PC-9 (cell line): ENCODE measurements at regions not wholly inside any gene's neighbourhood (a gene's known extent, or its start where the extent isn't known, plus 50 kb on each side); places are given as distances from the start of the nearest gene placed in this dataset.

Source experiments
- BruUV-seq: library from RNA; stranded (reverse); fragments of 400-500 nt; replicated peaks from 2 replicates; lab custom pipeline; 2021; lab: Mats Ljungman, UMichigan
- CTCF ChIA-PET: fragments of 300-600 bp; sonication (Branson Sonifier 250); formaldehyde crosslinking; loops from one replicate; lab custom pipeline; 2022; ENCODE audit warnings: antibody characterized with exemption; lab: Charles Lee
- POLR2A ChIA-PET: fragments of 300-600 bp; sonication (Branson Sonifier 250); formaldehyde crosslinking; loops from one replicate; lab custom pipeline; 2022; ENCODE audit warnings: antibody characterized with exemption; ENCODE audit not compliant: unreplicated experiment; lab: Charles Lee
- DNase-seq, 2 experiments: peaks; one replicate each; pipeline versions ENCODE4 v3.0.0 to v3.0.0-alpha.2; 2015 to 2022; ENCODE audit warnings: mixed read lengths in 1 of 2
- H2AFZ ChIP-seq: fragments of 200-600 bp; sonication (generic); 2 replicates; pipeline ENCODE4 v1.8.1; 2017; ENCODE audit warnings: antibody characterized with exemption
- H3F3A ChIP-seq: fragments of 200-600 bp; sonication (generic); 2 replicates; pipeline ENCODE4 v1.8.1; 2017; ENCODE audit warnings: antibody characterized with exemption, mild to moderate bottlenecking, low read depth; ENCODE audit not compliant: insufficient read depth
- H3K27ac ChIP-seq: fragments of 200-600 bp; sonication (generic); 2 replicates; pipeline ENCODE4 v1.6.1; 2016; ENCODE audit warnings: mixed run types
- H3K27me3 ChIP-seq: fragments of 200-600 bp; sonication (generic); 2 replicates; pipeline ENCODE4 v1.6.1; 2016; ENCODE audit warnings: low read depth, mixed run types; ENCODE audit not compliant: insufficient read depth
- H3K36me3 ChIP-seq: fragments of 200-600 bp; sonication (generic); 2 replicates; pipeline ENCODE4 v1.6.1; 2016; ENCODE audit warnings: low read depth, mixed run types
- H3K4me1 ChIP-seq: fragments of 200-600 bp; sonication (generic); replicated peaks from 2 replicates; pipeline ENCODE4 v1.6.1; 2016; ENCODE audit warnings: mixed run types; ENCODE audit not compliant: insufficient read depth
- H3K4me2 ChIP-seq: fragments of 200-600 bp; sonication (generic); 2 replicates; pipeline ENCODE4 v1.6.1; 2017; ENCODE audit warnings: mixed run types
- H3K4me3 ChIP-seq: fragments of 200-600 bp; sonication (generic); 2 replicates; pipeline ENCODE4 v1.6.1; 2016; ENCODE audit warnings: mixed run types
- H3K79me2 ChIP-seq: fragments of 200-600 bp; sonication (generic); 2 replicates; pipeline ENCODE4 v1.6.1; 2017; ENCODE audit warnings: low read depth, mixed run types
- H3K9me2 ChIP-seq: fragments of 200-600 bp; sonication (generic); 2 replicates; pipeline ENCODE4 v1.8.1; 2017; ENCODE audit warnings: mild to moderate bottlenecking; ENCODE audit not compliant: insufficient read depth
- H3K9me3 ChIP-seq: fragments of 200-600 bp; sonication (generic); 2 replicates; pipeline ENCODE4 v1.8.1; 2016; ENCODE audit warnings: low read depth; ENCODE audit not compliant: insufficient read depth
- H4K20me1 ChIP-seq: fragments of 200-600 bp; sonication (generic); 2 replicates; pipeline ENCODE4 v1.8.1; 2017; ENCODE audit not compliant: insufficient read depth
- EZH2 ChIP-seq: fragments of 200-600 bp; sonication (generic); IDR thresholded peaks from 2 replicates; pipeline ENCODE4 v1.8.0; 2017; ENCODE audit warnings: antibody characterized with exemption, low read depth
- intact Hi-C: fragments of 100-400 bp; cut with micrococcal nuclease; formaldehyde crosslinking; loops from one replicate; pipeline ENCODE4 v1.10.0; 2022; ENCODE audit not compliant: unreplicated experiment
- TF ChIP-seq, protein P1 (sequence below): fragments of 200-600 bp; sonication (generic); conservative IDR thresholded peaks from 2 replicates; pipeline ENCODE4 v1.6.1; 2017; ENCODE audit warnings: mixed run types, antibody characterized with exemption, mild to moderate bottlenecking, moderate library complexity

DNA sequence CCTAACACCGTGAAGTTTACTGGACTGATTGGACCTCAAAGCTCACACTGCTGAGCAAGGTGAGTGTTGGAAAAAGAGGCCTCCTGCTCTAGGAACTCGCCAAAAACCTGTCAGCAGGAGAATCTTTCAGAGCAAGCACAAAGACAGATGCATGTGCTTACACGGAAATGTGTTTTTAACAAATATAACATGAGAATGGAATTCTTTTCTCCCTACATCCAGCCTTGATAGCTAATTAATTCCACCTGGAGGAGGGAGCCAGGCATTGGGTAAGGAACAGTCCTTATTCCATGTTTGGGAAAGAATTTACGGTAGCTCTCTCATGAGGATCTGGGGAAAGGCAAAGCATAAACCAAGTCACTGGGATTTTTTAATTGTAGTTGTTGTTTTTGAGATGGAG, 98.8 kb downstream of the KLF4 start:
- H3K9me2 ChIP-seq: no peaks in the 10 kb centered on the region; the same call in 1 of the 2 replicates
- no peak overlapping the region for H3K4me3 ChIP-seq
- ChIA-PET POLR2A (no interaction called here), CTCF (no interaction called here)
- intact Hi-C loops: no loop called here
- TF ChIP-seq, protein P1, sequence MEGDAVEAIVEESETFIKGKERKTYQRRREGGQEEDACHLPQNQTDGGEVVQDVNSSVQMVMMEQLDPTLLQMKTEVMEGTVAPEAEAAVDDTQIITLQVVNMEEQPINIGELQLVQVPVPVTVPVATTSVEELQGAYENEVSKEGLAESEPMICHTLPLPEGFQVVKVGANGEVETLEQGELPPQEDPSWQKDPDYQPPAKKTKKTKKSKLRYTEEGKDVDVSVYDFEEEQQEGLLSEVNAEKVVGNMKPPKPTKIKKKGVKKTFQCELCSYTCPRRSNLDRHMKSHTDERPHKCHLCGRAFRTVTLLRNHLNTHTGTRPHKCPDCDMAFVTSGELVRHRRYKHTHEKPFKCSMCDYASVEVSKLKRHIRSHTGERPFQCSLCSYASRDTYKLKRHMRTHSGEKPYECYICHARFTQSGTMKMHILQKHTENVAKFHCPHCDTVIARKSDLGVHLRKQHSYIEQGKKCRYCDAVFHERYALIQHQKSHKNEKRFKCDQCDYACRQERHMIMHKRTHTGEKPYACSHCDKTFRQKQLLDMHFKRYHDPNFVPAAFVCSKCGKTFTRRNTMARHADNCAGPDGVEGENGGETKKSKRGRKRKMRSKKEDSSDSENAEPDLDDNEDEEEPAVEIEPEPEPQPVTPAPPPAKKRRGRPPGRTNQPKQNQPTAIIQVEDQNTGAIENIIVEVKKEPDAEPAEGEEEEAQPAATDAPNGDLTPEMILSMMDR: no peak
- no peak for TF ChIP-seq EZH2
- H4K20me1 ChIP-seq: no peaks in the 10 kb centered on the region
- H3K79me2 ChIP-seq: no peaks in the 10 kb centered on the region
- H2AFZ ChIP-seq: no peak overlapping the region
- no TSS peak for BruUV-seq
- no peak overlapping the region for H3K27ac ChIP-seq
- H3K9me3 ChIP-seq: no peaks in the 10 kb centered on the region
- DNase-seq: no peak
- peaks cover 18% of the 10 kb centered on the region for H3K4me1 ChIP-seq
- peak overlapping the region; percentile 42; the same call in 1 of the 2 replicates for H3K4me2 ChIP-seq
- H3K36me3 ChIP-seq: no peaks in the 10 kb centered on the region
- H3K27me3 ChIP-seq: no peaks in the 10 kb centered on the region
- H3F3A ChIP-seq: peaks cover 10% of the 10 kb centered on the region; the same call in 1 of the 2 replicates

DNA sequence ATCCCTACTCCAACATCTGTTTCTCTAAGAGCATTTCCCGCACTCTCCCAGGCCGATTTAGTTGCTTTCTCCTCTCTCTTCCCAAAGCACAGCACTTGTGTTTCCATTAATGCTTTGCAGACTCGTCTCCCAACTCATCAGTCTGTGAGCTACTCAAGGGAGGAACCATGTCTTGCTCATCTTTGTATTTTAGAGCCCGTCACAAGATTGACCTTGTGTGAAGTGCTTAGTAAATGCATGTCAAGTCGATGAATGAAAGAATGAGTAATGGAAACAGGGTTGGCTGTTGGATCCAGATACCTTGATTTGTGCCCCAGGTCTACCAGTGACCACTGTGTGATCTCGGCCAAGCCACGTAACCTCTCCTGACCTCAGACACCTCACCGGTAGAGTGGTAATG, 99.3 kb downstream of the KLF4 start:
- intact Hi-C loops: no loop called here
- DNase-seq: no peak
- no peaks in the 10 kb centered on the region for H3K9me3 ChIP-seq
- no peaks in the 10 kb centered on the region for H3K27me3 ChIP-seq
- peaks cover 10% of the 10 kb centered on the region; the same call in 1 of the 2 replicates for H3F3A ChIP-seq
- no peaks in the 10 kb centered on the region for H4K20me1 ChIP-seq
- BruUV-seq: no TSS peak
- no peak overlapping the region for H3K4me3 ChIP-seq
- no peak overlapping the region for H3K27ac ChIP-seq
- H2AFZ ChIP-seq: no peak overlapping the region
- no peak for TF ChIP-seq EZH2
- TF ChIP-seq, protein P1: no peak
- peaks cover 18% of the 10 kb centered on the region for H3K4me1 ChIP-seq
- no peaks in the 10 kb centered on the region; the same call in 1 of the 2 replicates for H3K9me2 ChIP-seq
- ChIA-PET POLR2A (no interaction called here), CTCF (no interaction called here)
- H3K79me2 ChIP-seq: no peaks in the 10 kb centered on the region
- H3K4me2 ChIP-seq: peak overlapping the region; percentile 42
- no peaks in the 10 kb centered on the region for H3K36me3 ChIP-seq

DNA sequence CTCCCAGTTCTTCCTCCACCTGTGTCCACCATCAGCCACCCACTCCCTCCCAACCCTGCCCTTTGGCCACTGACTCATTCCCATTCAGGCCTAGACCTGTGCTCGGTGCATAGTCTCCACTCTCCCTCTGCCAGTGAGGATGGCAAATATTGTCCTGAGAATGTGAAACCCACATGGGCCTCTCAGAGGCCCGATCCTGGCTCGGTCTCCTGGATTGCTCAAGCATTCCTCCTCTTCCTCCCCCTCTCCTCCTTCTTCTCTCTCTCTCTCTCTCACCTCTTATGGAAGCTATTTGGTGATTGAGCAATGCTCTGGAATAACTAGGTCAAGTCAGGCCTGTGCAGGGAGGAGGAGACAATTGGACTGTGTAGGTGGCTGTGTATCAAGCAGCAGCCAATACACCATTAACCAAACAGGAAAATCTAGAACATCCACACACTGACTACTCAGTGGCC, 99.9 kb downstream of the KLF4 start:
- H3K4me1 ChIP-seq: peaks cover 18% of the 10 kb centered on the region
- no TSS peak for BruUV-seq
- H4K20me1 ChIP-seq: no peaks in the 10 kb centered on the region
- H3F3A ChIP-seq: peaks cover 10% of the 10 kb centered on the region; the same call in 1 of the 2 replicates
- no peaks in the 10 kb centered on the region for H3K9me3 ChIP-seq
- H3K4me2 ChIP-seq: peak overlapping the region; percentile 42
- ChIA-PET CTCF (no interaction called here), POLR2A (no interaction called here)
- no peak overlapping the region for H3K4me3 ChIP-seq
- no peak for TF ChIP-seq EZH2
- TF ChIP-seq, protein P1: no peak
- no peaks in the 10 kb centered on the region for H3K36me3 ChIP-seq
- H3K27ac ChIP-seq: no peak overlapping the region
- intact Hi-C loops: no loop called here
- H3K27me3 ChIP-seq: no peaks in the 10 kb centered on the region
- H3K79me2 ChIP-seq: no peaks in the 10 kb centered on the region
- DNase-seq: peak; percentile 36 to 77
- H3K9me2 ChIP-seq: no peaks in the 10 kb centered on the region; the same call in 1 of the 2 replicates
- no peak overlapping the region for H2AFZ ChIP-seq
